H1 (cell line): ENCODE measurements at regions not wholly inside any gene's neighbourhood (a gene's known extent, or its start where the extent isn't known, plus 50 kb on each side); places are given as distances from the start of the nearest gene placed in this dataset.

Source experiments
- CTCF ChIA-PET: fragments of 300-600 bp; sonication (Branson Sonifier 250); formaldehyde crosslinking; loops from one replicate; lab custom pipeline; 2021; ENCODE audit not compliant: partially characterized antibody; lab: Charles Lee
- POLR2A ChIA-PET: fragments of 300-600 bp; sonication (Branson Sonifier 250); formaldehyde crosslinking; loops from one replicate; lab custom pipeline; 2021; ENCODE audit warnings: inconsistent platforms; ENCODE audit not compliant: partially characterized antibody; lab: Charles Lee
- DNase-seq, 2 experiments: peaks; one replicate each; pipeline versions ENCODE4 v3.0.0 to v3.0.0-alpha.2; 2010 to 2022; ENCODE audit warnings: low spot score in 2 of 2, low read depth in 1 of 2, mixed read lengths in 1 of 2
- FAIRE-seq: peaks from 2 replicates; lab custom pipeline; 2011; peaks lifted over from hg19 to GRCh38; lab: Jason Lieb, UNC
- H2AFZ ChIP-seq: 2 replicates; pipeline ENCODE4 v1.8.1; 2012; ENCODE audit warnings: low read length, inconsistent platforms
- H2AK5ac ChIP-seq: 2 replicates; pipeline ENCODE4 v1.6.1; 2013; ENCODE audit warnings: low read depth, low read length
- H2BK120ac ChIP-seq: replicated peaks from 2 replicates; pipeline ENCODE3; 2013; ENCODE audit warnings: low read depth, low read length, inconsistent platforms
- H2BK12ac ChIP-seq: 2 replicates; pipeline ENCODE4 v1.6.1; 2013; ENCODE audit warnings: low read depth, low read length
- H2BK15ac ChIP-seq: 2 replicates; pipeline ENCODE4 v1.6.1; 2013; ENCODE audit warnings: low read length
- H2BK20ac ChIP-seq: 2 replicates; pipeline ENCODE4 v1.6.1; 2013; ENCODE audit warnings: low read length
- H2BK5ac ChIP-seq: 2 replicates; pipeline ENCODE4 v1.6.1; 2013; ENCODE audit warnings: low read depth, low read length
- H3K14ac ChIP-seq: 2 replicates; pipeline ENCODE4 v1.6.1; 2013; ENCODE audit warnings: inconsistent platforms; ENCODE audit not compliant: insufficient read length
- H3K18ac ChIP-seq: 2 replicates; pipeline ENCODE4 v1.6.1; 2013; ENCODE audit warnings: low read length; ENCODE audit errors: extremely low read depth
- H3K23ac ChIP-seq: 2 replicates; pipeline ENCODE4 v1.6.1; 2013; ENCODE audit warnings: inconsistent platforms; ENCODE audit not compliant: insufficient read length
- H3K23me2 ChIP-seq: 2 replicates; pipeline ENCODE4 v1.6.1; 2013; ENCODE audit warnings: low read depth, low read length
- H3K27ac ChIP-seq: 2 replicates; pipeline ENCODE4 v1.6.1; 2011; ENCODE audit warnings: low read depth, low read length, inconsistent platforms
- H3K27me3 ChIP-seq, 4 experiments: replicated peaks in 1 of 4; 1 replicate in 1 of 4; 2 replicates in 3 of 4; pipeline versions ENCODE4 v1.6.1 to v1.8.1; 2011 to 2013; ENCODE audit warnings: low read length in 3 of 4, mild to moderate bottlenecking in 3 of 4, inconsistent platforms in 2 of 4, mixed read lengths in 2 of 4, moderate library complexity in 1 of 4; ENCODE audit not compliant: control insufficient read depth in 3 of 4, insufficient read depth in 3 of 4; ENCODE audit errors: extremely low read depth in 1 of 4
- H3K36me3 ChIP-seq, 4 experiments: 2 replicates each; pipeline versions ENCODE4 v1.6.1 to v1.8.1; 2011 to 2013; ENCODE audit warnings: mild to moderate bottlenecking in 4 of 4, low read length in 3 of 4, moderate library complexity in 2 of 4, control low read depth in 1 of 4, inconsistent platforms in 1 of 4; ENCODE audit not compliant: insufficient read depth in 4 of 4, control insufficient read depth in 2 of 4
- H3K4ac ChIP-seq: replicated peaks from 2 replicates; pipeline ENCODE3; 2013; ENCODE audit warnings: low read length, low read depth, mixed read lengths, inconsistent platforms; ENCODE audit not compliant: insufficient read length
- H3K4me1 ChIP-seq, 4 experiments: replicated peaks in 1 of 4; 1 replicate in 1 of 4; 2 replicates in 3 of 4; pipeline versions ENCODE4 v1.6.1 to v1.8.1; 2011 to 2013; ENCODE audit warnings: low read length in 3 of 4, inconsistent platforms in 2 of 4, mixed read lengths in 1 of 4; ENCODE audit not compliant: insufficient read depth in 4 of 4, control insufficient read depth in 3 of 4
- H3K4me2 ChIP-seq, 2 experiments: 2 replicates each; pipeline versions ENCODE4 v1.6.1 to v1.8.1; 2011 to 2013; ENCODE audit warnings: low read depth in 2 of 2, low read length in 2 of 2, control low read depth in 1 of 2, inconsistent platforms in 1 of 2, mild to moderate bottlenecking in 1 of 2; ENCODE audit not compliant: insufficient read depth in 1 of 2
- H3K4me3 ChIP-seq, 4 experiments: fragments of 200-600, 300-600 bp in 1 of 4; sonication (generic), shearing (Covaris generic), sonication (Bioruptor Twin) in 1 of 4; 2 replicates each; pipeline versions ENCODE4 v1.5.1 to v1.8.1; 2011 to 2016; ENCODE audit warnings: low read length in 4 of 4, low read depth in 3 of 4, control low read depth in 2 of 4, inconsistent platforms in 2 of 4, mild to moderate bottlenecking in 2 of 4, mixed read lengths in 1 of 4, moderate library complexity in 1 of 4; ENCODE audit not compliant: insufficient read depth in 2 of 4; ENCODE audit errors: extremely low read depth in 1 of 4
- H3K56ac ChIP-seq: replicated peaks from 2 replicates; pipeline ENCODE3; 2013; ENCODE audit warnings: low read depth, mild to moderate bottlenecking, mixed read lengths, low read length, inconsistent platforms; ENCODE audit not compliant: insufficient read length
- H3K79me1 ChIP-seq: 2 replicates; pipeline ENCODE4 v1.6.1; 2013; ENCODE audit warnings: low read depth, low read length, control low read depth
- H3K79me2 ChIP-seq, 2 experiments: 2 replicates each; pipeline versions ENCODE4 v1.6.1 to v1.8.1; 2012 to 2013; ENCODE audit warnings: low read length in 2 of 2, mild to moderate bottlenecking in 2 of 2, inconsistent platforms in 1 of 2; ENCODE audit not compliant: insufficient read depth in 2 of 2, control insufficient read depth in 1 of 2
- H3K9ac ChIP-seq, 4 experiments: replicated peaks in 1 of 4; 1 replicate in 1 of 4; 2 replicates in 3 of 4; pipeline versions ENCODE4 v1.6.1 to v1.8.1; 2011 to 2013; ENCODE audit warnings: low read depth in 3 of 4, low read length in 3 of 4, control low read depth in 2 of 4, mild to moderate bottlenecking in 2 of 4, moderate library complexity in 2 of 4, inconsistent platforms in 1 of 4; ENCODE audit errors: extremely low read depth in 1 of 4
- H3K9me3 ChIP-seq, 2 experiments: 2 replicates each; pipeline versions ENCODE4 v1.6.1 to v1.8.1; 2012 to 2013; ENCODE audit warnings: mild to moderate bottlenecking in 2 of 2, moderate library complexity in 2 of 2, control low read depth in 1 of 2, inconsistent platforms in 1 of 2, low read depth in 1 of 2, low read length in 1 of 2, mixed read lengths in 1 of 2; ENCODE audit not compliant: insufficient read depth in 2 of 2
- H4K20me1 ChIP-seq, 2 experiments: replicated peaks in 1 of 2; 2 replicates each; pipeline versions ENCODE3 to v1.8.1; 2011 to 2013; ENCODE audit warnings: inconsistent platforms in 2 of 2, low read length in 2 of 2, mild to moderate bottlenecking in 1 of 2; ENCODE audit not compliant: insufficient read depth in 2 of 2, control insufficient read depth in 1 of 2
- H4K5ac ChIP-seq: 2 replicates; pipeline ENCODE4 v1.6.1; 2013; ENCODE audit warnings: low read length, low read depth, mixed read lengths, inconsistent platforms; ENCODE audit not compliant: insufficient read length
- H4K8ac ChIP-seq: 2 replicates; pipeline ENCODE4 v1.8.0; 2013; ENCODE audit warnings: mild to moderate bottlenecking, moderate library complexity, low read length, inconsistent platforms; ENCODE audit not compliant: insufficient read depth; ENCODE audit errors: extremely low read depth
- H4K91ac ChIP-seq: replicated peaks from 2 replicates; pipeline ENCODE3; 2013; ENCODE audit warnings: low read length, mixed read lengths, inconsistent platforms; ENCODE audit not compliant: insufficient read length
- BACH1 ChIP-seq: IDR thresholded peaks from 2 replicates; pipeline ENCODE4 v1.6.1; 2012; ENCODE audit warnings: low read length, improper control_type of control experiment
- BCL11A ChIP-seq, 2 experiments: IDR thresholded peaks; one replicate each; pipeline ENCODE4 v1.6.1; 2011; ENCODE audit warnings: low read depth in 2 of 2, low read length in 2 of 2, mild to moderate bottlenecking in 2 of 2
- CHD2 ChIP-seq: IDR thresholded peaks from 2 replicates; pipeline ENCODE4 v1.6.1; 2012; ENCODE audit warnings: low read length, improper control_type of control experiment
- EP300 ChIP-seq, 2 experiments: IDR thresholded peaks; 1 replicate in 1 of 2; 2 replicates in 1 of 2; pipeline ENCODE4 v1.6.1; 2011 to 2012; ENCODE audit warnings: low read depth in 2 of 2, low read length in 2 of 2, mild to moderate bottlenecking in 2 of 2, borderline replicate concordance in 1 of 2, inconsistent platforms in 1 of 2, moderate library complexity in 1 of 2
- GTF2F1 ChIP-seq: IDR thresholded peaks from 2 replicates; pipeline ENCODE4 v1.6.1; 2012; ENCODE audit warnings: low read depth, low read length, improper control_type of control experiment, borderline replicate concordance
- KDM1A ChIP-seq: fragments of 200-600, 300-600 bp; sonication (generic); IDR thresholded peaks from 2 replicates; pipeline ENCODE4 v1.7.1; 2016; ENCODE audit warnings: mild to moderate bottlenecking, low read length, borderline replicate concordance
- NANOG ChIP-seq: IDR thresholded peaks from 2 replicates; pipeline ENCODE4 v1.6.1; 2011; ENCODE audit warnings: low read length, low read depth, mild to moderate bottlenecking, inconsistent platforms; ENCODE audit not compliant: insufficient read depth, poor library complexity, severe bottlenecking
- NRF1 ChIP-seq: IDR thresholded peaks from 2 replicates; pipeline ENCODE4 v1.6.1; 2011; ENCODE audit warnings: mild to moderate bottlenecking, low read depth, low read length, improper control_type of control experiment
- RAD21 ChIP-seq, 2 experiments: IDR thresholded peaks in 1 of 2; conservative IDR thresholded peaks in 1 of 2; 2 replicates each; pipeline ENCODE4 v1.6.1; 2011; ENCODE audit warnings: low read depth in 2 of 2, low read length in 2 of 2, improper control_type of control experiment in 1 of 2, inconsistent platforms in 1 of 2, mild to moderate bottlenecking in 1 of 2, moderate library complexity in 1 of 2
- RBBP5 ChIP-seq: IDR thresholded peaks from 2 replicates; pipeline ENCODE4 v1.7.1; 2012; ENCODE audit warnings: low read depth, mild to moderate bottlenecking, inconsistent platforms, low read length, moderate library complexity, borderline replicate concordance
- SIX5 ChIP-seq: IDR thresholded peaks from 2 replicates; pipeline ENCODE4 v1.6.1; 2011; ENCODE audit warnings: mild to moderate bottlenecking, low read depth, low read length
- SP2 ChIP-seq: IDR thresholded peaks from 2 replicates; pipeline ENCODE4 v1.6.1; 2012; ENCODE audit warnings: mild to moderate bottlenecking, low read length, inconsistent platforms
- SRF ChIP-seq: IDR thresholded peaks from 2 replicates; pipeline ENCODE4 v1.6.1; 2011; ENCODE audit warnings: mild to moderate bottlenecking, low read depth, low read length, moderate library complexity
- ZNF274 ChIP-seq: IDR thresholded peaks from 2 replicates; pipeline ENCODE4 v1.7.0; 2012; ENCODE audit warnings: low read length, borderline replicate concordance; ENCODE audit errors: extremely low read depth
- WGBS, 2 experiments: shearing (Covaris generic) in 1 of 2; methylation state at CpG; one replicate each; pipeline versions ENCODE4 v1.1.6 to v1.1.7; 2013 to 2015; ENCODE audit warnings: low lambda C conversion rate in 2 of 2, mixed read lengths in 2 of 2, inconsistent platforms in 1 of 2, low coverage in 1 of 2, missing lambda C conversion rate in 1 of 2; ENCODE audit not compliant: insufficient replicate concordance in 2 of 2, insufficient coverage in 1 of 2, insufficient read length in 1 of 2; ENCODE audit errors: extremely low coverage in 1 of 2, missing lambda C conversion rate in 1 of 2; 5-methylcytosine and 5-hydroxymethylcytosine counted together

DNA sequence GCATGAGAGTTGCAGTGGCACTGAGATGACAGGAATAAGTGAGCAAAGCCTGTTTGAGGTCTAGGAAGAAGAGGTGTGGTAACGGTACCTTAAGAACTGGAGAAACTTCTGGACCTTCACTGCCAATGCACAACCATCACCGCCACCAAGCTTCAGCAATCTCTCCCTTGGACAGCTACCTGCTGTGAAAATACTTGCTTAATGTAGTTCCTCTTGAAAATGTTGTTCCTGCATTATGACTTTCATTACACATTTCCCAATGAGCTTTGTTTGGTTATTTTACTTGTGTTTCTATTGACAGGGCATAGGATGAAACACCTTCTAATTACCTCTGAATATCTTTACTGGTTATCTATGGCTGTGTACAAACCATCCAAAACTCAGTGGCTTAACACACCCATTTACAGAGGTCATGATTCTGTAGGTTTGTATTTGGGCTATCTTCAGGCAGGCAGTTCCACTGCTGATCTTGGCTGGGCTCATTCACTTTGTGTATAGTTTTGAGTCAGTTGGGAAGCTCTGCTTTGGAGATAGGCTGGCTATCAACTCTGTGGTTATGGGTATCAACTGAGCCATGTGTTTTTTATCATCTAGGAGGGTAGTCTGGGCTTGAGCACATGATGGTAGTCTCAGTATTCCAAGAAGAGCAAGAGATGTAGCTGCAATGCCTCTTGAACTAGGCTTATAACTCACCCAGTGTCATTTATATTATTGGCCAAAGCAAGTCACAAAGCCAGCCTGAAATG is 149.4 kb downstream of the ELAVL4 start:
- Histone ChIP-seq H2BK15ac (no peak overlapping the region), H3K79me1 (no peaks in the 10 kb centered on the region), H3K4me2 (no peak overlapping the region), H2AFZ (no peak overlapping the region), H4K8ac (no peak overlapping the region), H4K20me1 (no peaks in the 10 kb centered on the region), H3K4me3 (no peak overlapping the region), H3K4ac (no peak overlapping the region), H3K4me1 (no peaks in the 10 kb centered on the region), H3K36me3 (no peaks in the 10 kb centered on the region), H2AK5ac (no peak overlapping the region), H2BK5ac (no peak overlapping the region), H3K14ac (no peak overlapping the region), H2BK12ac (no peak overlapping the region), H2BK120ac (no peak overlapping the region), H3K18ac (no peak overlapping the region), H3K27ac (no peak overlapping the region), H3K56ac (no peak overlapping the region), H4K5ac (no peak overlapping the region), H2BK20ac (no peak overlapping the region), H4K91ac (no peak overlapping the region), H3K9ac (no peak overlapping the region), H3K79me2 (no peaks in the 10 kb centered on the region), H3K9me3 (no peaks in the 10 kb centered on the region), H3K23me2 (no peaks in the 10 kb centered on the region), H3K27me3 (no peaks in the 10 kb centered on the region), H3K23ac (no peak overlapping the region)
- no peak for FAIRE-seq
- POLR2A ChIA-PET, result no interaction called here
- DNase-seq, result no peak
- 86% methylated on average over 2 of the region's 2 CpGs; no CpG with 5 or more reads in 1 of the 2 experiments for WGBS, 2 experiments
- CTCF ChIA-PET, result interaction anchor here (2.8 kb wide), 1 partner anchor 14 kb away, joined by 20 read pairs; no protein-coding TSS in a partner anchor
- TF ChIP-seq NANOG (no peak), BCL11A (IDR thresholded peaks at IDR 0.05; ENCODE audit: low read depth in 2 of 2, low read length in 2 of 2) (no peak), RBBP5 (no peak), SIX5 (no peak), ZNF274 (no peak), RAD21 (IDR thresholded peaks at IDR 0.05 in 1 of 2, conservative IDR thresholded peaks at IDR 0.05 in 1 of 2; ENCODE audit: low read depth in 2 of 2, low read length in 2 of 2) (no peak), CHD2 (no peak), GTF2F1 (no peak), SRF (no peak), EP300 (IDR thresholded peaks at IDR 0.05; ENCODE audit: borderline replicate concordance in 1 of 2, low read depth in 2 of 2, low read length in 2 of 2) (no peak), KDM1A (no peak), BACH1 (no peak), SP2 (no peak), NRF1 (no peak)
